Neutrophil (primary cell): ENCODE measurements at regions not wholly inside any gene's neighbourhood (a gene's known extent, or its start where the extent isn't known, plus 50 kb on each side); places are given as distances from the start of the nearest gene placed in this dataset.
A peak's percentile ranks its signal among the peaks of the same experiment; 100 is the strongest.

ENCODE experiments used
- H3K27ac ChIP-seq: fragments of 200-600 bp; sonication (generic); 2 replicates; pipeline ENCODE4 v1.5.1; 2016; ENCODE audit warnings: mild to moderate bottlenecking, moderate library complexity
- H3K27me3 ChIP-seq: fragments of 200-600 bp; sonication (generic); 2 replicates; pipeline ENCODE4 v1.6.0; 2016; ENCODE audit warnings: mild to moderate bottlenecking
- H3K36me3 ChIP-seq: fragments of 200-600 bp; sonication (generic); 2 replicates; pipeline ENCODE4 v1.5.1; 2017
- H3K4me1 ChIP-seq, 2 experiments: fragments of 200-600 bp in 1 of 2; sonication (generic) in 1 of 2; 1 replicate in 1 of 2; 2 replicates in 1 of 2; pipeline versions ENCODE4 v1.5.1 to v1.6.1; 2013 to 2016; ENCODE audit warnings: low read depth in 1 of 2, low read length in 1 of 2, mild to moderate bottlenecking in 1 of 2, moderate library complexity in 1 of 2; ENCODE audit not compliant: control insufficient read depth in 1 of 2, insufficient read depth in 1 of 2
- H3K4me3 ChIP-seq, 2 experiments: fragments of 200-600 bp in 1 of 2; sonication (generic) in 1 of 2; 1 replicate in 1 of 2; 2 replicates in 1 of 2; pipeline ENCODE4 v1.5.1; 2013 to 2016; ENCODE audit warnings: low read depth in 1 of 2, low read length in 1 of 2, mild to moderate bottlenecking in 1 of 2, moderate library complexity in 1 of 2
- H3K9me3 ChIP-seq: fragments of 200-600 bp; sonication (generic); 2 replicates; pipeline ENCODE4 v1.5.1; 2016
- TF ChIP-seq, protein P1 (sequence below): fragments of 200-600 bp; sonication (generic); IDR thresholded peaks from 2 replicates; pipeline ENCODE4 v1.5.1; 2016; ENCODE audit warnings: antibody characterized with exemption

- TF ChIP-seq, protein P1, sequence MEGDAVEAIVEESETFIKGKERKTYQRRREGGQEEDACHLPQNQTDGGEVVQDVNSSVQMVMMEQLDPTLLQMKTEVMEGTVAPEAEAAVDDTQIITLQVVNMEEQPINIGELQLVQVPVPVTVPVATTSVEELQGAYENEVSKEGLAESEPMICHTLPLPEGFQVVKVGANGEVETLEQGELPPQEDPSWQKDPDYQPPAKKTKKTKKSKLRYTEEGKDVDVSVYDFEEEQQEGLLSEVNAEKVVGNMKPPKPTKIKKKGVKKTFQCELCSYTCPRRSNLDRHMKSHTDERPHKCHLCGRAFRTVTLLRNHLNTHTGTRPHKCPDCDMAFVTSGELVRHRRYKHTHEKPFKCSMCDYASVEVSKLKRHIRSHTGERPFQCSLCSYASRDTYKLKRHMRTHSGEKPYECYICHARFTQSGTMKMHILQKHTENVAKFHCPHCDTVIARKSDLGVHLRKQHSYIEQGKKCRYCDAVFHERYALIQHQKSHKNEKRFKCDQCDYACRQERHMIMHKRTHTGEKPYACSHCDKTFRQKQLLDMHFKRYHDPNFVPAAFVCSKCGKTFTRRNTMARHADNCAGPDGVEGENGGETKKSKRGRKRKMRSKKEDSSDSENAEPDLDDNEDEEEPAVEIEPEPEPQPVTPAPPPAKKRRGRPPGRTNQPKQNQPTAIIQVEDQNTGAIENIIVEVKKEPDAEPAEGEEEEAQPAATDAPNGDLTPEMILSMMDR, result no peak
These were observed 175.8 kb upstream of the IER5L start for GRCh38 chr9:129353697-129354336.

GRCh38 chr9:129352146-129352865 is 174.2 kb upstream of the IER5L start:
- TF ChIP-seq, protein P1, result no peak
- H3K4me3 ChIP-seq, result peak overlapping the region; percentile 55 to 60
- H3K27ac ChIP-seq, result no peak overlapping the region
- H3K9me3 ChIP-seq, result no peaks in the 10 kb centered on the region
- no peaks in the 10 kb centered on the region for H3K36me3 ChIP-seq
- peaks cover 13% of the 10 kb centered on the region for H3K27me3 ChIP-seq
- peaks cover 39% of the 10 kb centered on the region in 2 experiments for H3K4me1 ChIP-seq

More at GRCh38 chr9:129353697-129354336, 175.8 kb upstream of the IER5L start:
- Histone ChIP-seq H3K4me1 (peaks cover 23 to 24% of the 10 kb centered on the region in 2 experiments), H3K27me3 (peaks cover 13% of the 10 kb centered on the region), H3K4me3 (no peak overlapping the region), H3K27ac (no peak overlapping the region), H3K36me3 (no peaks in the 10 kb centered on the region), H3K9me3 (no peaks in the 10 kb centered on the region)

GRCh38 chr9:129351642-129352145 is 173.6 kb upstream of the IER5L start:
- H3K9me3 ChIP-seq, result no peaks in the 10 kb centered on the region
- H3K27me3 ChIP-seq, result peaks cover 13% of the 10 kb centered on the region
- no peaks in the 10 kb centered on the region for H3K36me3 ChIP-seq
- TF ChIP-seq, protein P1, result no peak
- H3K27ac ChIP-seq, result no peak overlapping the region
- H3K4me1 ChIP-seq, result peaks cover 45% of the 10 kb centered on the region in 2 experiments
- peak overlapping the region; percentile 55 to 60 for H3K4me3 ChIP-seq

DNA sequence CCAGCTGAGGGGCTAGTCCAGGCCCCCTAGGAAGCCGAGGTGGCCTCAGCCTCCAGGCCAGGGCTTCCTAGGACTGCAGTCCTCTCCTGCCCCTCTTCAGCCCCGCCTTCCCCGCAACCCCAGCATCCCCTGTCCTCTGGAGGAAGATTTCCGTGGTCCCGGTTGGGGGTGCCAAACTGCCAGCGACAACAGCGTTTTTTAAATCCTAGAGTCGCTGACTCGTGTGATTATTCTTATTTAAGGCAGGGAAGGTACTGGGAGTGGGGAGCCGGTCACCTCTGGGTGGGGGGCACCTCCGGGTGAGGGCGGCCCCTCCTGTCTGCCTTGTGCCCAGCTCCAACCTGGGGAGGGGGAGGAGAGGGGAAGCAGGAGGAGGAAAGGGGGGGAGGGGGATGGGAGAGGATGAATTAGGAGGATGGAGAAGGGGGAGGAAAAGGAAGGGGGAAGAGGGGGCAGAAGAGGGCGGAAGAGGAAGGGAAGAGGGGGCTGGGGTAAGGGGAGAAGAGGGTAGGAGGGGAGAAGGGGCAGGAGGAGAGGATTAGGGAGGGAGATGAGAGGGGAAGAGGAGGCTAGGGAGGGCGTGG is 173.1 kb upstream of the IER5L start:
- Histone ChIP-seq H3K27ac (no peak overlapping the region), H3K9me3 (no peaks in the 10 kb centered on the region), H3K36me3 (no peaks in the 10 kb centered on the region), H3K4me1 (peaks cover 50 to 51% of the 10 kb centered on the region in 2 experiments), H3K27me3 (peaks cover 13% of the 10 kb centered on the region), H3K4me3 (peak overlapping the region; percentile 55 to 60)
- TF ChIP-seq, protein P1, result no peak

DNA sequence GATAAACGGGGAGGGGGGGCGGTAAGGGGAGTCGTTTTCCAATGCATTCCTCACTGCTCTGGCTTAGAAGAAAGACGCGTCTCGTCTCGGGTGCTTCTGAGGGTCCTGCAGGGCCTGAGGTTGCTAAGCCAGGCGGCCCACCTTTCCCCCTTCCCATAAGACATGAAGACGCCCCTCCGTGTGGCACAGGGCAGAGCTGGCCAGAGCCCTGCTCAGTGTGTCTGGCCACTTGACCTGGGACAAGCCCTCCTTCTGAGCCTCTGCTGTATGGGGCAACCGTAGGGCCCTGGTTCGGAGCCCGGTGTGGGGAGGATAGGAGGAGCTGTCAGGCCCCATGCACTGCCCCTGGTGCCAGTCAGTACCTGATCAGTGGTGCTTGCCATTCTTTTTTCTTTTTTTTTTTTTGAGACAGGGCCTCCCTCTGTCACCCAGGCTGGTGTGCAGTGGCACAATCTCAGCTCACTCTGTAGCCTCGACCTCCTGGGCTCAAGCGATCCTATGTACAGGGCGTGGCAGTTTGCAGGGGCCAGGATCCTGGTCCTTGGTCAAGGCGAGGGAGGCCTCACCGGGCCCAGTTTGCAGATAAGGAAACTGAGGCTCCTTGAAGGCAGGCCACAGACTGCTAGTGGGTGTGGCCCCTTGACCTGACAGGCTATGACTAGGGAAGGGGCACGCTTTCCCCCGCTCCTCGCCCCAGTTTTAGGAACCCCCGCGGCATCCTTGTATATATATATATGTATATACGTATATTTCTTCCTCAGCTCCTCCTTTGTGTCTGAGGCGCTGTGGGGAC is 172.3 kb upstream of the IER5L start:
- TF ChIP-seq, protein P1, result no peak
- Histone ChIP-seq H3K4me3 (no peak overlapping the region), H3K27me3 (peaks cover 13% of the 10 kb centered on the region), H3K27ac (no peak overlapping the region), H3K36me3 (no peaks in the 10 kb centered on the region), H3K9me3 (no peaks in the 10 kb centered on the region), H3K4me1 (peaks cover 58 to 59% of the 10 kb centered on the region in 2 experiments)
